Activated CD4-positive, alpha-beta memory T cell treated with anti-CD3 and anti-CD28 coated beads for 36 hours (primary cell): ENCODE measurements at regions not wholly inside any gene's neighbourhood (a gene's known extent, or its start where the extent isn't known, plus 50 kb on each side); places are given as distances from the start of the nearest gene placed in this dataset.
A peak's percentile ranks its signal among the peaks of the same experiment; 100 is the strongest.

ENCODE experiments used
- CTCF ChIA-PET: fragments of 350-600 bp; sonication (Branson Sonifier 250); formaldehyde crosslinking; loops from one replicate; lab custom pipeline; 2021; ENCODE audit warnings: antibody characterized with exemption, inconsistent platforms; lab: Charles Lee
- POLR2A ChIA-PET: fragments of 350-600 bp; sonication (Branson Sonifier 250); formaldehyde crosslinking; loops from one replicate; lab custom pipeline; 2021; ENCODE audit warnings: antibody characterized with exemption; lab: Charles Lee
- DNase-seq: peaks from one replicate; pipeline ENCODE4 v3.0.0-alpha.2; 2020
- H3K27ac Mint-ChIP-seq: one replicate; pipeline ENCODE4 v1.8.0; 2021; ENCODE audit warnings: mixed read lengths
- H3K27me3 Mint-ChIP-seq: one replicate; pipeline ENCODE4 v1.8.0; 2021; ENCODE audit warnings: mixed read lengths
- H3K36me3 Mint-ChIP-seq: one replicate; pipeline ENCODE4 v1.8.0; 2021; ENCODE audit warnings: mixed read lengths
- H3K4me1 Mint-ChIP-seq: one replicate; pipeline ENCODE4 v1.8.0; 2021; ENCODE audit warnings: low read depth, mixed read lengths
- H3K4me3 Mint-ChIP-seq: one replicate; pipeline ENCODE4 v1.8.0; 2021; ENCODE audit warnings: mild to moderate bottlenecking, mixed read lengths
- H3K9me3 Mint-ChIP-seq: one replicate; pipeline ENCODE4 v1.8.0; 2021; ENCODE audit warnings: mixed read lengths
- intact Hi-C: fragments of 100-400 bp; cut with micrococcal nuclease; formaldehyde crosslinking; loops from one replicate; pipeline ENCODE4 v1.15.1; 2023

GRCh38 chr5:63164339-63164738, 585.7 kb downstream of the LRRC70 start:
- H3K27me3 Mint-ChIP-seq, result no peaks in the 10 kb centered on the region

GRCh38 chr5:63155310-63155631, 576.7 kb downstream of the LRRC70 start:
- intact Hi-C loops, result no loop called here
- no peak for DNase-seq
- Mint-ChIP-seq H3K4me3 (no peak overlapping the region), H3K36me3 (no peaks in the 10 kb centered on the region), H3K27me3 (no peaks in the 10 kb centered on the region), H3K27ac (no peak overlapping the region), H3K4me1 (no peaks in the 10 kb centered on the region), H3K9me3 (no peaks in the 10 kb centered on the region)
- POLR2A ChIA-PET, result no interaction called here
- CTCF ChIA-PET, result no interaction called here

More at GRCh38 chr5:63164339-63164738, 585.7 kb downstream of the LRRC70 start:
- intact Hi-C loops, result no loop called here
- H3K4me3 Mint-ChIP-seq, result no peak overlapping the region
- POLR2A ChIA-PET, result no interaction called here
- no peaks in the 10 kb centered on the region for H3K4me1 Mint-ChIP-seq
- no peaks in the 10 kb centered on the region for H3K36me3 Mint-ChIP-seq
- CTCF ChIA-PET, result no interaction called here
- no peak overlapping the region for H3K27ac Mint-ChIP-seq
- DNase-seq, result no peak
- no peaks in the 10 kb centered on the region for H3K9me3 Mint-ChIP-seq

- Mint-ChIP-seq H3K9me3 (no peaks in the 10 kb centered on the region), H3K4me3 (no peak overlapping the region), H3K36me3 (no peaks in the 10 kb centered on the region), H3K27ac (no peak overlapping the region), H3K27me3 (no peaks in the 10 kb centered on the region), H3K4me1 (no peaks in the 10 kb centered on the region)
- POLR2A ChIA-PET, result interaction anchor here (0.7 kb wide), 1 partner anchor 1332 kb away, joined by 3 read pairs; no protein-coding TSS in a partner anchor
- CTCF ChIA-PET, result no interaction called here
- DNase-seq, result no peak
- intact Hi-C loops, result no loop called here
These were observed 576.1 kb downstream of the LRRC70 start for GRCh38 chr5:63154476-63155309.

GRCh38 chr5:63152871-63153270, 574.3 kb downstream of the LRRC70 start:
- Mint-ChIP-seq H3K36me3 (no peaks in the 10 kb centered on the region), H3K27ac (no peak overlapping the region), H3K9me3 (no peaks in the 10 kb centered on the region), H3K4me1 (no peaks in the 10 kb centered on the region), H3K27me3 (no peaks in the 10 kb centered on the region), H3K4me3 (no peak overlapping the region)
- DNase-seq, result no peak
- intact Hi-C loops, result no loop called here
- ChIA-PET POLR2A (no interaction called here), CTCF (no interaction called here)

- Mint-ChIP-seq H3K27me3 (no peaks in the 10 kb centered on the region), H3K4me1 (no peaks in the 10 kb centered on the region), H3K9me3 (no peaks in the 10 kb centered on the region), H3K36me3 (no peaks in the 10 kb centered on the region), H3K27ac (no peak overlapping the region), H3K4me3 (no peak overlapping the region)
- intact Hi-C loops, result no loop called here
- CTCF ChIA-PET, result no interaction called here
- no peak for DNase-seq
- POLR2A ChIA-PET, result no interaction called here
These were observed 566.5 kb downstream of the LRRC70 start for GRCh38 chr5:63145167-63145566.

GRCh38 chr5:63141591-63141990, 563.0 kb downstream of the LRRC70 start:
- Mint-ChIP-seq H3K9me3 (no peaks in the 10 kb centered on the region), H3K27me3 (no peaks in the 10 kb centered on the region), H3K4me1 (no peaks in the 10 kb centered on the region), H3K36me3 (no peaks in the 10 kb centered on the region), H3K4me3 (no peak overlapping the region), H3K27ac (no peak overlapping the region)
- DNase-seq, result no peak
- intact Hi-C loops, result no loop called here
- CTCF ChIA-PET, result no interaction called here
- POLR2A ChIA-PET, result no interaction called here

GRCh38 chr5:63135291-63135690, 556.7 kb downstream of the LRRC70 start:
- Mint-ChIP-seq H3K4me1 (no peaks in the 10 kb centered on the region), H3K27ac (no peak overlapping the region), H3K4me3 (no peak overlapping the region), H3K27me3 (no peaks in the 10 kb centered on the region), H3K36me3 (no peaks in the 10 kb centered on the region), H3K9me3 (peaks cover 3% of the 10 kb centered on the region)
- POLR2A ChIA-PET, result no interaction called here
- DNase-seq, result no peak
- intact Hi-C loops, result no loop called here
- CTCF ChIA-PET, result no interaction called here

GRCh38 chr5:63131626-63132285, 553.1 kb downstream of the LRRC70 start:
- Mint-ChIP-seq H3K27ac (no peak overlapping the region), H3K4me1 (no peaks in the 10 kb centered on the region), H3K36me3 (no peaks in the 10 kb centered on the region), H3K4me3 (no peak overlapping the region), H3K9me3 (peaks cover 3% of the 10 kb centered on the region), H3K27me3 (no peaks in the 10 kb centered on the region)
- ChIA-PET CTCF (no interaction called here), POLR2A (no interaction called here)
- intact Hi-C loops, result no loop called here
- no peak for DNase-seq

GRCh38 chr5:63128761-63129160, 550.1 kb downstream of the LRRC70 start:
- peaks cover 3% of the 10 kb centered on the region for H3K9me3 Mint-ChIP-seq
- no peak overlapping the region for H3K27ac Mint-ChIP-seq
- no peaks in the 10 kb centered on the region for H3K27me3 Mint-ChIP-seq
- H3K36me3 Mint-ChIP-seq, result no peaks in the 10 kb centered on the region
- no peak for DNase-seq
- no peak overlapping the region for H3K4me3 Mint-ChIP-seq
- ChIA-PET POLR2A (no interaction called here), CTCF (no interaction called here)
- no peaks in the 10 kb centered on the region for H3K4me1 Mint-ChIP-seq
- intact Hi-C loops, result no loop called here

- H3K9me3 Mint-ChIP-seq, result peaks cover 3% of the 10 kb centered on the region
- no peak overlapping the region for H3K27ac Mint-ChIP-seq
- intact Hi-C loops, result no loop called here
- ChIA-PET POLR2A (no interaction called here), CTCF (no interaction called here)
- no peaks in the 10 kb centered on the region for H3K36me3 Mint-ChIP-seq
- no peaks in the 10 kb centered on the region for H3K4me1 Mint-ChIP-seq
- no peak for DNase-seq
- H3K27me3 Mint-ChIP-seq, result no peaks in the 10 kb centered on the region
- H3K4me3 Mint-ChIP-seq, result no peak overlapping the region
These were observed 549.4 kb downstream of the LRRC70 start for GRCh38 chr5:63128018-63128417.

GRCh38 chr5:63127054-63127453, 548.4 kb downstream of the LRRC70 start:
- Mint-ChIP-seq H3K9me3 (peaks cover 3% of the 10 kb centered on the region), H3K27me3 (peaks cover under 1% of the 10 kb centered on the region), H3K36me3 (no peaks in the 10 kb centered on the region), H3K4me3 (no peak overlapping the region), H3K27ac (no peak overlapping the region), H3K4me1 (no peaks in the 10 kb centered on the region)
- no peak for DNase-seq
- ChIA-PET CTCF (no interaction called here), POLR2A (no interaction called here)
- intact Hi-C loops, result no loop called here

GRCh38 chr5:63125862-63126261, 547.2 kb downstream of the LRRC70 start:
- no peaks in the 10 kb centered on the region for H3K4me1 Mint-ChIP-seq
- ChIA-PET CTCF (interaction anchor here (0.6 to 1.3 kb wide), 2 partner anchors 12 to 838 kb away, joined by 3 to 4 read pairs; no protein-coding TSS in a partner anchor), POLR2A (no interaction called here)
- peaks cover 1% of the 10 kb centered on the region for H3K27me3 Mint-ChIP-seq
- DNase-seq, result peak; percentile 10
- H3K36me3 Mint-ChIP-seq, result no peaks in the 10 kb centered on the region
- no peak overlapping the region for H3K27ac Mint-ChIP-seq
- intact Hi-C loops, result no loop called here
- no peaks in the 10 kb centered on the region for H3K9me3 Mint-ChIP-seq
- H3K4me3 Mint-ChIP-seq, result no peak overlapping the region

- CTCF ChIA-PET, result interaction anchor here (1.3 kb wide), 1 partner anchor 838 kb away, joined by 3 read pairs; no protein-coding TSS in a partner anchor
- Mint-ChIP-seq H3K27me3 (peaks cover 1% of the 10 kb centered on the region), H3K9me3 (no peaks in the 10 kb centered on the region), H3K4me3 (no peak overlapping the region), H3K4me1 (no peaks in the 10 kb centered on the region), H3K36me3 (no peaks in the 10 kb centered on the region), H3K27ac (no peak overlapping the region)
- POLR2A ChIA-PET, result no interaction called here
- intact Hi-C loops, result no loop called here
- DNase-seq, result no peak
These were observed 546.8 kb downstream of the LRRC70 start for GRCh38 chr5:63125392-63125791.
